ENCODE measurements at regions not wholly inside any gene's neighbourhood (a gene's known extent, or its start where the extent isn't known, plus 50 kb on each side); places are given as distances from the start of the nearest gene placed in this dataset.

DNA sequence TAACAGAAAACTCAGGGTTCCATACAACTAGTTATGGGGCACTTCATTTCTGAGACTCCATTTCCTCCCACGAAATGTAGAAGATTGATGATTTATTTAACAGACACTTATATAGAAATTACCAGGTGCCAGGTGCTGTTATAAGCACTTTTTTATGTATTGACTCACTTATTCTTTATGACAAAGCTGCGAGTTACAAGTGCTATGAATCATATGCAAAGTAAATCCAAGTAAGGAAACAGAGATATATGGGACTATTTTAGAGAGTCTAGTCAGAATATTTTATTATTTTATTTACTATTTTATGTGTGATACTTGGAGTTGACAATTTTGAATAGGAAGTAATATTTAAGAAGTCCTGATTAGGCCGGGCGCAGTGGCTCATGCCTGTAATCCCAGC is 822.8 kb upstream of the C9orf72 start:
- no peak overlapping the region for H3K27ac ChIP-seq (ENCODE audit: extremely low read length, insufficient read depth, low read length)
- no peaks in the 10 kb centered on the region for H3K9me3 ChIP-seq (ENCODE audit: low read length)
- 35% methylated on average over 4 of the region's 4 CpGs for WGBS (ENCODE audit: low lambda C conversion rate)
- no peak overlapping the region for H3K9ac ChIP-seq (ENCODE audit: insufficient read depth, low read depth, low read length)
- H3K4me3 ChIP-seq (replicated peaks in 1 of 3; ENCODE audit: insufficient read depth in 1 of 3, low read depth in 2 of 3, low read length in 3 of 3), result no peak overlapping the region
- no peaks in the 10 kb centered on the region for H3K79me2 ChIP-seq (ENCODE audit: insufficient read depth, low read length)
- TF ChIP-seq, protein P1, sequence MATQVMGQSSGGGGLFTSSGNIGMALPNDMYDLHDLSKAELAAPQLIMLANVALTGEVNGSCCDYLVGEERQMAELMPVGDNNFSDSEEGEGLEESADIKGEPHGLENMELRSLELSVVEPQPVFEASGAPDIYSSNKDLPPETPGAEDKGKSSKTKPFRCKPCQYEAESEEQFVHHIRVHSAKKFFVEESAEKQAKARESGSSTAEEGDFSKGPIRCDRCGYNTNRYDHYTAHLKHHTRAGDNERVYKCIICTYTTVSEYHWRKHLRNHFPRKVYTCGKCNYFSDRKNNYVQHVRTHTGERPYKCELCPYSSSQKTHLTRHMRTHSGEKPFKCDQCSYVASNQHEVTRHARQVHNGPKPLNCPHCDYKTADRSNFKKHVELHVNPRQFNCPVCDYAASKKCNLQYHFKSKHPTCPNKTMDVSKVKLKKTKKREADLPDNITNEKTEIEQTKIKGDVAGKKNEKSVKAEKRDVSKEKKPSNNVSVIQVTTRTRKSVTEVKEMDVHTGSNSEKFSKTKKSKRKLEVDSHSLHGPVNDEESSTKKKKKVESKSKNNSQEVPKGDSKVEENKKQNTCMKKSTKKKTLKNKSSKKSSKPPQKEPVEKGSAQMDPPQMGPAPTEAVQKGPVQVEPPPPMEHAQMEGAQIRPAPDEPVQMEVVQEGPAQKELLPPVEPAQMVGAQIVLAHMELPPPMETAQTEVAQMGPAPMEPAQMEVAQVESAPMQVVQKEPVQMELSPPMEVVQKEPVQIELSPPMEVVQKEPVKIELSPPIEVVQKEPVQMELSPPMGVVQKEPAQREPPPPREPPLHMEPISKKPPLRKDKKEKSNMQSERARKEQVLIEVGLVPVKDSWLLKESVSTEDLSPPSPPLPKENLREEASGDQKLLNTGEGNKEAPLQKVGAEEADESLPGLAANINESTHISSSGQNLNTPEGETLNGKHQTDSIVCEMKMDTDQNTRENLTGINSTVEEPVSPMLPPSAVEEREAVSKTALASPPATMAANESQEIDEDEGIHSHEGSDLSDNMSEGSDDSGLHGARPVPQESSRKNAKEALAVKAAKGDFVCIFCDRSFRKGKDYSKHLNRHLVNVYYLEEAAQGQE (IDR thresholded peaks at IDR 0.05; ENCODE audit: borderline replicate concordance in 1 of 2, low read depth in 1 of 2, low read length in 2 of 2), result no peak
- no peak for TF ChIP-seq ZNF33B (CRISPR knock-in tag; IDR thresholded peaks at IDR 0.05)
- TF ChIP-seq DNMT3B (CRISPR knock-in tag; conservative IDR thresholded peaks at IDR 0.05), result no peak
- TF ChIP-seq, protein P2, sequence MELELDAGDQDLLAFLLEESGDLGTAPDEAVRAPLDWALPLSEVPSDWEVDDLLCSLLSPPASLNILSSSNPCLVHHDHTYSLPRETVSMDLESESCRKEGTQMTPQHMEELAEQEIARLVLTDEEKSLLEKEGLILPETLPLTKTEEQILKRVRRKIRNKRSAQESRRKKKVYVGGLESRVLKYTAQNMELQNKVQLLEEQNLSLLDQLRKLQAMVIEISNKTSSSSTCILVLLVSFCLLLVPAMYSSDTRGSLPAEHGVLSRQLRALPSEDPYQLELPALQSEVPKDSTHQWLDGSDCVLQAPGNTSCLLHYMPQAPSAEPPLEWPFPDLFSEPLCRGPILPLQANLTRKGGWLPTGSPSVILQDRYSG (CRISPR knock-in tag; IDR thresholded peaks at IDR 0.05), result no peak
- TF ChIP-seq ZNF136 (CRISPR knock-in tag; IDR thresholded peaks at IDR 0.05; ENCODE audit: low read depth), result no peak
- TF ChIP-seq, protein P3, sequence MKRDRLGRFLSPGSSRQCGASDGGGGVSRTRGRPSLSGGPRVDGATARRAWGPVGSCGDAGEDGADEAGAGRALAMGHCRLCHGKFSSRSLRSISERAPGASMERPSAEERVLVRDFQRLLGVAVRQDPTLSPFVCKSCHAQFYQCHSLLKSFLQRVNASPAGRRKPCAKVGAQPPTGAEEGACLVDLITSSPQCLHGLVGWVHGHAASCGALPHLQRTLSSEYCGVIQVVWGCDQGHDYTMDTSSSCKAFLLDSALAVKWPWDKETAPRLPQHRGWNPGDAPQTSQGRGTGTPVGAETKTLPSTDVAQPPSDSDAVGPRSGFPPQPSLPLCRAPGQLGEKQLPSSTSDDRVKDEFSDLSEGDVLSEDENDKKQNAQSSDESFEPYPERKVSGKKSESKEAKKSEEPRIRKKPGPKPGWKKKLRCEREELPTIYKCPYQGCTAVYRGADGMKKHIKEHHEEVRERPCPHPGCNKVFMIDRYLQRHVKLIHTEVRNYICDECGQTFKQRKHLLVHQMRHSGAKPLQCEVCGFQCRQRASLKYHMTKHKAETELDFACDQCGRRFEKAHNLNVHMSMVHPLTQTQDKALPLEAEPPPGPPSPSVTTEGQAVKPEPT (CRISPR knock-in tag; IDR thresholded peaks at IDR 0.05; ENCODE audit: low read depth), result no peak
- TF ChIP-seq U2AF2 (IDR thresholded peaks at IDR 0.05; ENCODE audit: low read depth, low read length), result no peak
- no peak for TF ChIP-seq NFYC (CRISPR knock-in tag; IDR thresholded peaks at IDR 0.05)
- TF ChIP-seq RFXANK (CRISPR knock-in tag; IDR thresholded peaks at IDR 0.05), result no peak
- no peak for TF ChIP-seq ZNF678 (CRISPR knock-in tag; IDR thresholded peaks at IDR 0.05)
- TF ChIP-seq, protein P4, sequence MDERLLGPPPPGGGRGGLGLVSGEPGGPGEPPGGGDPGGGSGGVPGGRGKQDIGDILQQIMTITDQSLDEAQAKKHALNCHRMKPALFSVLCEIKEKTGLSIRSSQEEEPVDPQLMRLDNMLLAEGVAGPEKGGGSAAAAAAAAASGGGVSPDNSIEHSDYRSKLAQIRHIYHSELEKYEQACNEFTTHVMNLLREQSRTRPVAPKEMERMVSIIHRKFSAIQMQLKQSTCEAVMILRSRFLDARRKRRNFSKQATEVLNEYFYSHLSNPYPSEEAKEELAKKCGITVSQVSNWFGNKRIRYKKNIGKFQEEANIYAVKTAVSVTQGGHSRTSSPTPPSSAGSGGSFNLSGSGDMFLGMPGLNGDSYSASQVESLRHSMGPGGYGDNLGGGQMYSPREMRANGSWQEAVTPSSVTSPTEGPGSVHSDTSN (CRISPR knock-in tag; IDR thresholded peaks at IDR 0.05), result no peak
- no peak for TF ChIP-seq SMAD3 (CRISPR knock-in tag; IDR thresholded peaks at IDR 0.05)
- no peak for TF ChIP-seq NCOA5 (CRISPR knock-in tag; IDR thresholded peaks at IDR 0.05)
- no peak for TF ChIP-seq HCFC1 (IDR thresholded peaks at IDR 0.05; ENCODE audit: low read depth, low read length)
- no peak for TF ChIP-seq ZBTB8A (CRISPR knock-in tag; IDR thresholded peaks at IDR 0.05; ENCODE audit: borderline replicate concordance, low read depth)
- TF ChIP-seq SYNCRIP (IDR thresholded peaks at IDR 0.05; ENCODE audit: insufficient read depth, low read depth, low read length), result no peak
- TF ChIP-seq, protein P5, sequence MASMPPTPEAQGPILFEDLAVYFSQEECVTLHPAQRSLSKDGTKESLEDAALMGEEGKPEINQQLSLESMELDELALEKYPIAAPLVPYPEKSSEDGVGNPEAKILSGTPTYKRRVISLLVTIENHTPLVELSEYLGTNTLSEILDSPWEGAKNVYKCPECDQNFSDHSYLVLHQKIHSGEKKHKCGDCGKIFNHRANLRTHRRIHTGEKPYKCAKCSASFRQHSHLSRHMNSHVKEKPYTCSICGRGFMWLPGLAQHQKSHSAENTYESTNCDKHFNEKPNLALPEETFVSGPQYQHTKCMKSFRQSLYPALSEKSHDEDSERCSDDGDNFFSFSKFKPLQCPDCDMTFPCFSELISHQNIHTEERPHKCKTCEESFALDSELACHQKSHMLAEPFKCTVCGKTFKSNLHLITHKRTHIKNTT (CRISPR knock-in tag; IDR thresholded peaks at IDR 0.05), result no peak
- no peak for TF ChIP-seq ATF1 (CRISPR knock-in tag; IDR thresholded peaks at IDR 0.05)
- H2AFZ ChIP-seq (ENCODE audit: low read length), result no peak overlapping the region
- FAIRE-seq (no peak), DNase-seq (ENCODE audit: low spot score) (no peak), ATAC-seq (no peak)
- intact Hi-C loops (cut with micrococcal nuclease; ENCODE audit: unreplicated experiment), result no loop called here
- ChIA-PET CTCF (ENCODE audit: low intra/inter-chr PET ratio, low total read pairs) (no interaction called here), POLR2A (no interaction called here)
- H3K4me1 ChIP-seq (ENCODE audit: insufficient read depth, low read length), result no peaks in the 10 kb centered on the region
- H3K36me3 ChIP-seq (replicated peaks in 1 of 2; ENCODE audit: control insufficient read depth in 1 of 2, insufficient read depth in 2 of 2, low read length in 2 of 2), result no peaks in the 10 kb centered on the region
- H4K20me1 ChIP-seq (ENCODE audit: insufficient read depth, low read length), result no peaks in the 10 kb centered on the region
- no peak overlapping the region for H3K4me2 ChIP-seq (ENCODE audit: low read depth, low read length)
- in situ Hi-C loops (cut with HindIII; ENCODE audit: extremely low pct_ligation_motif_present, low pct_unique_long_range_greater_than_20kb), result no loop called here
- BruUV-seq (replicated peaks), result no TSS peak
- no peaks in the 10 kb centered on the region for H3K27me3 ChIP-seq (ENCODE audit: control insufficient read depth in 1 of 2, insufficient read depth in 2 of 2, low read length in 2 of 2)
